Type B pancreatic cell (in vitro differentiated cells): ENCODE measurements at regions not wholly inside any gene's neighbourhood (a gene's known extent, or its start where the extent isn't known, plus 50 kb on each side); places are given as distances from the start of the nearest gene placed in this dataset.
A peak's percentile ranks its signal among the peaks of the same experiment; 100 is the strongest.

Source experiments
- DNase-seq: peaks from one replicate; pipeline ENCODE4 v3.0.0; 2021; ENCODE audit warnings: mixed read lengths; ENCODE audit not compliant: unreplicated experiment; ENCODE audit errors: extremely low spot score
- H3K27ac Mint-ChIP-seq: 2 replicates; pipeline ENCODE4 v1.8.0; 2021; ENCODE audit warnings: mild to moderate bottlenecking, mixed read lengths
- H3K27me3 Mint-ChIP-seq: 2 replicates; pipeline ENCODE4 v1.8.0; 2021; ENCODE audit warnings: mixed read lengths
- H3K36me3 Mint-ChIP-seq: 2 replicates; pipeline ENCODE4 v1.8.0; 2021; ENCODE audit warnings: mixed read lengths
- H3K4me1 Mint-ChIP-seq: one replicate; pipeline ENCODE4 v1.8.0; 2021; ENCODE audit warnings: mixed read lengths; ENCODE audit not compliant: unreplicated experiment
- H3K4me3 Mint-ChIP-seq: 2 replicates; pipeline ENCODE4 v1.8.0; 2021; ENCODE audit warnings: mild to moderate bottlenecking, mixed read lengths
- H3K9me3 Mint-ChIP-seq: 2 replicates; pipeline ENCODE4 v1.8.0; 2021; ENCODE audit warnings: mixed read lengths
- CTCF ChIP-seq: fragments of 200-600 bp; sonication (generic); conservative IDR thresholded peaks from 2 replicates; pipeline ENCODE4 v1.5.0; 2021; ENCODE audit warnings: antibody characterized with exemption, mild to moderate bottlenecking

- DNase-seq: no peak
- Mint-ChIP-seq H3K9me3 (peaks cover 12% of the 10 kb centered on the region), H3K4me3 (no peak overlapping the region), H3K4me1 (no peaks in the 10 kb centered on the region), H3K36me3 (no peaks in the 10 kb centered on the region), H3K27ac (no peak overlapping the region), H3K27me3 (no peaks in the 10 kb centered on the region)
- TF ChIP-seq CTCF: no peak
Measured at GRCh38 chr20:60160451-60161145, 202.4 kb downstream of the CDH26 start.

GRCh38 chr20:60167812-60168211 lies 209.6 kb downstream of the CDH26 start:
- H3K9me3 Mint-ChIP-seq: no peaks in the 10 kb centered on the region
- no peak for DNase-seq
- H3K27ac Mint-ChIP-seq: no peak overlapping the region
- no peak overlapping the region for H3K4me3 Mint-ChIP-seq
- peaks cover 16% of the 10 kb centered on the region for H3K4me1 Mint-ChIP-seq
- TF ChIP-seq CTCF: no peak
- no peaks in the 10 kb centered on the region for H3K36me3 Mint-ChIP-seq
- peaks cover 3% of the 10 kb centered on the region for H3K27me3 Mint-ChIP-seq

GRCh38 chr20:60168963-60169362 lies 210.7 kb downstream of the CDH26 start:
- peaks cover 3% of the 10 kb centered on the region for H3K27me3 Mint-ChIP-seq
- no peak for DNase-seq
- no peaks in the 10 kb centered on the region for H3K36me3 Mint-ChIP-seq
- no peak for TF ChIP-seq CTCF
- H3K27ac Mint-ChIP-seq: no peak overlapping the region
- no peaks in the 10 kb centered on the region for H3K9me3 Mint-ChIP-seq
- H3K4me1 Mint-ChIP-seq: peaks cover 16% of the 10 kb centered on the region
- H3K4me3 Mint-ChIP-seq: no peak overlapping the region

GRCh38 chr20:60170116-60170515 lies 211.9 kb downstream of the CDH26 start:
- H3K4me1 Mint-ChIP-seq: peaks cover 16% of the 10 kb centered on the region
- TF ChIP-seq CTCF: no peak
- peak overlapping the region; percentile 63 for H3K27ac Mint-ChIP-seq
- DNase-seq: no peak
- H3K36me3 Mint-ChIP-seq: no peaks in the 10 kb centered on the region
- H3K9me3 Mint-ChIP-seq: no peaks in the 10 kb centered on the region
- H3K27me3 Mint-ChIP-seq: peaks cover 3% of the 10 kb centered on the region
- H3K4me3 Mint-ChIP-seq: no peak overlapping the region

GRCh38 chr20:60171313-60171712 lies 213.1 kb downstream of the CDH26 start:
- Mint-ChIP-seq H3K4me1 (peaks cover 16% of the 10 kb centered on the region), H3K9me3 (no peaks in the 10 kb centered on the region), H3K4me3 (no peak overlapping the region), H3K27me3 (peaks cover 3% of the 10 kb centered on the region), H3K36me3 (no peaks in the 10 kb centered on the region), H3K27ac (no peak overlapping the region)
- DNase-seq: no peak
- TF ChIP-seq CTCF: no peak
